ENCODE measurements at regions not wholly inside any gene's neighbourhood (a gene's known extent, or its start where the extent isn't known, plus 50 kb on each side); places are given as distances from the start of the nearest gene placed in this dataset.

- H3K9me3 Mint-ChIP-seq = peaks cover 6% of the 10 kb centered on the region; the same call in 1 of the 3 replicates
- no peak for ATAC-seq
Measured at GRCh38 chr14:65922142-65922541, 509.6 kb downstream of the FUT8 start.

GRCh38 chr14:65926504-65926903 is 514.0 kb downstream of the FUT8 start:
- Histone ChIP-seq H3K4me1 (ENCODE audit: insufficient read depth) (peaks cover 29% of the 10 kb centered on the region), H3K9me2 (ENCODE audit: insufficient read depth) (0 out of 2 replicates have a peak, but pooled peaks cover 4% of the 10 kb centered on the region), H4K20me1 (replicated peaks; ENCODE audit: insufficient read depth) (no peaks in the 10 kb centered on the region), H2AFZ (no peak overlapping the region), H3K4me2 (peak overlapping the region; percentile 67; the same call in 1 of the 2 replicates), H3F3A (replicated peaks; ENCODE audit: low read depth) (no peaks in the 10 kb centered on the region), H3K27ac (ENCODE audit: low read depth) (peak overlapping the region; percentile 86; the same call in 1 of the 2 replicates), H3K4me3 (no peak overlapping the region), H3K27me3 (ENCODE audit: insufficient read depth) (no peaks in the 10 kb centered on the region), H3K36me3 (ENCODE audit: insufficient read depth) (no peaks in the 10 kb centered on the region), H3K79me2 (replicated peaks; ENCODE audit: insufficient read depth) (no peaks in the 10 kb centered on the region)
- peaks cover 40% of the 10 kb centered on the region for H3K4me1 Mint-ChIP-seq
- no peak overlapping the region for H3K4me3 Mint-ChIP-seq
- DNase-seq (ENCODE audit: low spot score) = peak; percentile 76
- H3K27ac Mint-ChIP-seq = peak overlapping the region; percentile 95
- peaks cover 17% of the 10 kb centered on the region for H3K27me3 Mint-ChIP-seq (ENCODE audit: insufficient read depth, low read depth, poor library complexity)
- ATAC-seq = peak; percentile 85
- H3K9me3 Mint-ChIP-seq = peaks cover 6% of the 10 kb centered on the region; the same call in 1 of the 3 replicates
- H3K36me3 Mint-ChIP-seq (ENCODE audit: low read depth) = no peaks in the 10 kb centered on the region
- TF ChIP-seq ZNF114 (CRISPR knock-in tag; IDR thresholded peaks at IDR 0.05) (peak; percentile 90; the same call in 1 of the 2 replicates), POLR2AphosphoS5 (IDR thresholded peaks at IDR 0.05; ENCODE audit: low read depth) (0 out of 2 replicates have a peak, but pooled peaks have one; percentile 20), EZH2 (IDR thresholded peaks at IDR 0.05; ENCODE audit: low read depth, unreplicated experiment) (no peak), CREB1 (CRISPR knock-in tag; IDR thresholded peaks at IDR 0.05; ENCODE audit: low read depth) (peak; percentile 49; the same call in 1 of the 2 replicates), EZH2phosphoT487 (IDR thresholded peaks at IDR 0.05; ENCODE audit: unreplicated experiment) (no peak), REST (IDR thresholded peaks at IDR 0.05; ENCODE audit: unreplicated experiment) (no peak), ETS1 (IDR thresholded peaks at IDR 0.05) (no peak), JUNB (IDR thresholded peaks at IDR 0.05; ENCODE audit: unreplicated experiment) (no peak), CTCF (conservative IDR thresholded peaks at IDR 0.05; ENCODE audit: low read depth in 2 of 2) (no peak)

More at GRCh38 chr14:65922142-65922541, 509.6 kb downstream of the FUT8 start:
- Mint-ChIP-seq H3K4me1 (peaks cover 50% of the 10 kb centered on the region), H3K4me3 (no peak overlapping the region), H3K27me3 (ENCODE audit: insufficient read depth, low read depth, poor library complexity) (peaks cover 14% of the 10 kb centered on the region), H3K36me3 (ENCODE audit: low read depth) (no peaks in the 10 kb centered on the region), H3K27ac (no peak overlapping the region)
- H3K4me3 ChIP-seq = no peak overlapping the region
- TF ChIP-seq CTCF (conservative IDR thresholded peaks at IDR 0.05; ENCODE audit: low read depth in 2 of 2) = no peak
- H4K20me1 ChIP-seq (replicated peaks; ENCODE audit: insufficient read depth) = no peaks in the 10 kb centered on the region
- 0 out of 2 replicates have a peak, but pooled peaks cover 4% of the 10 kb centered on the region for H3K9me2 ChIP-seq (ENCODE audit: insufficient read depth)
- no peaks in the 10 kb centered on the region for H3F3A ChIP-seq (replicated peaks; ENCODE audit: low read depth)
- DNase-seq (ENCODE audit: low spot score) = no peak
- no peak overlapping the region for H3K4me2 ChIP-seq
- no peak overlapping the region for H2AFZ ChIP-seq
- no peaks in the 10 kb centered on the region for H3K79me2 ChIP-seq (replicated peaks; ENCODE audit: insufficient read depth)
- H3K27ac ChIP-seq (ENCODE audit: low read depth) = no peak overlapping the region
- peaks cover 22% of the 10 kb centered on the region for H3K4me1 ChIP-seq (ENCODE audit: insufficient read depth)
- no peaks in the 10 kb centered on the region for H3K27me3 ChIP-seq (ENCODE audit: insufficient read depth)
- no peaks in the 10 kb centered on the region for H3K36me3 ChIP-seq (ENCODE audit: insufficient read depth)
